ENCODE measurements at regions not wholly inside any gene's neighbourhood (a gene's known extent, or its start where the extent isn't known, plus 50 kb on each side); places are given as distances from the start of the nearest gene placed in this dataset.

DNA sequence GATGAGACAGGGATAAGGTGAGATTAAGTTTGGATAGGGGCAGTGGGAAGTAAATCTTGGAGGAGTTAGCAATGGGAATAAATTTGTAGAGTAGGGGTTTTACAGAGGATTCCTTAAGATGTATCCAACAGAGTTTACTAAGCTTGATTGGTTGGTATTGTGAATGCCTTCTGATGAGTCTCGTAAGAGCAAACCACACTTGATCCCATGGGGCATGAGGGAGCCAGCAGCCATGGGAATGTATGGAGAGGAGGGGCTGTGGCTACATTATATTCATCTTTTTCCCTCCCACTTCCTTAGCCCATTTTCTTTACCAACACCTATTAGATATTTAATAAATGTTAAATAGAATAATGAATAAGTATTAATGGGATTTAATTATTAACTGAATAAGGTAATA is 126.6 kb upstream of the NDST3 start:
- TF ChIP-seq, protein P1, sequence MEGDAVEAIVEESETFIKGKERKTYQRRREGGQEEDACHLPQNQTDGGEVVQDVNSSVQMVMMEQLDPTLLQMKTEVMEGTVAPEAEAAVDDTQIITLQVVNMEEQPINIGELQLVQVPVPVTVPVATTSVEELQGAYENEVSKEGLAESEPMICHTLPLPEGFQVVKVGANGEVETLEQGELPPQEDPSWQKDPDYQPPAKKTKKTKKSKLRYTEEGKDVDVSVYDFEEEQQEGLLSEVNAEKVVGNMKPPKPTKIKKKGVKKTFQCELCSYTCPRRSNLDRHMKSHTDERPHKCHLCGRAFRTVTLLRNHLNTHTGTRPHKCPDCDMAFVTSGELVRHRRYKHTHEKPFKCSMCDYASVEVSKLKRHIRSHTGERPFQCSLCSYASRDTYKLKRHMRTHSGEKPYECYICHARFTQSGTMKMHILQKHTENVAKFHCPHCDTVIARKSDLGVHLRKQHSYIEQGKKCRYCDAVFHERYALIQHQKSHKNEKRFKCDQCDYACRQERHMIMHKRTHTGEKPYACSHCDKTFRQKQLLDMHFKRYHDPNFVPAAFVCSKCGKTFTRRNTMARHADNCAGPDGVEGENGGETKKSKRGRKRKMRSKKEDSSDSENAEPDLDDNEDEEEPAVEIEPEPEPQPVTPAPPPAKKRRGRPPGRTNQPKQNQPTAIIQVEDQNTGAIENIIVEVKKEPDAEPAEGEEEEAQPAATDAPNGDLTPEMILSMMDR (IDR thresholded peaks at IDR 0.05; ENCODE audit: low read depth, low read length), result no peak
- TF ChIP-seq POLR2A (IDR thresholded peaks at IDR 0.05; ENCODE audit: extremely low read depth, insufficient read length) (no peak), MAX (IDR thresholded peaks at IDR 0.05; ENCODE audit: low read depth, low read length) (no peak), MYC (IDR thresholded peaks at IDR 0.05; ENCODE audit: low read depth, low read length) (no peak)

All from NB4 (cell line).